Trophoblast cell (in vitro differentiated cells and primary cell): ENCODE measurements at regions not wholly inside any gene's neighbourhood (a gene's known extent, or its start where the extent isn't known, plus 50 kb on each side); places are given as distances from the start of the nearest gene placed in this dataset.

Experiments
- DNase-seq, 2 donors: peaks; one replicate each; pipeline ENCODE4 v3.0.0-alpha.2; 2016
- H2AFZ ChIP-seq: 2 replicates; pipeline ENCODE4 v1.6.1; 2013; ENCODE audit warnings: low read length, moderate library complexity, mild to moderate bottlenecking; ENCODE audit not compliant: insufficient read depth, poor library complexity
- H2AK5ac ChIP-seq: 2 replicates; pipeline ENCODE4 v1.6.1; 2013; ENCODE audit warnings: mild to moderate bottlenecking, low read length
- H2BK120ac ChIP-seq: 2 replicates; pipeline ENCODE4 v1.6.1; 2013; ENCODE audit warnings: low read length, mild to moderate bottlenecking, moderate library complexity; ENCODE audit not compliant: insufficient read depth, poor library complexity
- H2BK12ac ChIP-seq: 2 replicates; pipeline ENCODE4 v1.6.1; 2013; ENCODE audit warnings: mild to moderate bottlenecking, low read length, moderate library complexity
- H2BK5ac ChIP-seq: 2 replicates; pipeline ENCODE4 v1.6.1; 2013; ENCODE audit warnings: low read length, low read depth, moderate library complexity, mild to moderate bottlenecking; ENCODE audit not compliant: poor library complexity
- H3K14ac ChIP-seq: 2 replicates; pipeline ENCODE4 v1.6.1; 2013; ENCODE audit warnings: mild to moderate bottlenecking, low read length
- H3K18ac ChIP-seq: 2 replicates; pipeline ENCODE4 v1.6.1; 2013; ENCODE audit warnings: mild to moderate bottlenecking, low read length
- H3K23ac ChIP-seq: 2 replicates; pipeline ENCODE4 v1.6.1; 2013; ENCODE audit warnings: low read length
- H3K27ac ChIP-seq: 2 replicates; pipeline ENCODE4 v1.5.1; 2013; ENCODE audit warnings: low read depth, mild to moderate bottlenecking, inconsistent platforms, low read length, moderate library complexity
- H3K27me3 ChIP-seq: 2 replicates; pipeline ENCODE4 v1.6.1; 2013; ENCODE audit warnings: inconsistent platforms, mild to moderate bottlenecking, low read length, moderate library complexity; ENCODE audit not compliant: insufficient read depth
- H3K36me3 ChIP-seq, 2 experiments: 1 replicate in 1 of 2; 2 replicates in 1 of 2; pipeline ENCODE4 v1.6.1; 2013; ENCODE audit warnings: low read length in 2 of 2, mild to moderate bottlenecking in 2 of 2, moderate library complexity in 1 of 2; ENCODE audit not compliant: insufficient read depth in 2 of 2, control insufficient read depth in 1 of 2
- H3K4ac ChIP-seq: 2 replicates; pipeline ENCODE4 v1.6.1; 2013; ENCODE audit warnings: low read depth, mild to moderate bottlenecking, low read length, moderate library complexity
- H3K4me1 ChIP-seq, 2 experiments: 1 replicate in 1 of 2; 2 replicates in 1 of 2; pipeline ENCODE4 v1.6.1; 2013; ENCODE audit warnings: low read length in 2 of 2, mild to moderate bottlenecking in 2 of 2, moderate library complexity in 1 of 2; ENCODE audit not compliant: insufficient read depth in 2 of 2, control insufficient read depth in 1 of 2
- H3K4me2 ChIP-seq: 2 replicates; pipeline ENCODE4 v1.6.1; 2013; ENCODE audit warnings: inconsistent platforms, mild to moderate bottlenecking, low read length, moderate library complexity
- H3K4me3 ChIP-seq: 2 replicates; pipeline ENCODE4 v1.5.1; 2013; ENCODE audit warnings: mild to moderate bottlenecking, low read depth, low read length, inconsistent platforms
- H3K79me1 ChIP-seq: one replicate; pipeline ENCODE4 v1.6.1; 2013; ENCODE audit warnings: low read length
- H3K79me2 ChIP-seq: 2 replicates; pipeline ENCODE4 v1.6.1; 2013; ENCODE audit warnings: low read length, mild to moderate bottlenecking; ENCODE audit not compliant: control insufficient read depth, insufficient read depth, poor library complexity
- H3K9ac ChIP-seq: 2 replicates; pipeline ENCODE4 v1.6.1; 2013; ENCODE audit warnings: mild to moderate bottlenecking, low read length
- H3K9me3 ChIP-seq: 2 replicates; pipeline ENCODE4 v1.6.1; 2013; ENCODE audit warnings: low read depth, mild to moderate bottlenecking, control low read depth, inconsistent platforms, low read length; ENCODE audit not compliant: insufficient read depth
- H4K12ac ChIP-seq: 2 replicates; pipeline ENCODE4 v1.6.1; 2013; ENCODE audit warnings: low read depth, mild to moderate bottlenecking, low read length, moderate library complexity
- H4K8ac ChIP-seq: 2 replicates; pipeline ENCODE4 v1.6.1; 2013; ENCODE audit warnings: low read depth, mild to moderate bottlenecking, low read length, moderate library complexity
- H4K91ac ChIP-seq: one replicate; pipeline ENCODE4 v1.6.1; 2013; ENCODE audit warnings: low read depth, mild to moderate bottlenecking, low read length, moderate library complexity
- WGBS: extraction: QIAGEN DNeasy Blood & Tissue Kit; methylation state at CpG from one replicate; pipeline ENCODE4 v1.1.7; 2013; ENCODE audit warnings: missing lambda C conversion rate; ENCODE audit not compliant: insufficient read length, insufficient coverage; ENCODE audit errors: extremely low coverage; 5-methylcytosine and 5-hydroxymethylcytosine counted together

- H3K4me1 ChIP-seq: no peaks in the 10 kb centered on the region
- H4K8ac ChIP-seq: no peak overlapping the region
- peaks cover 62% of the 10 kb centered on the region for H3K9me3 ChIP-seq
- no peak overlapping the region for H3K23ac ChIP-seq
- no peak overlapping the region for H2BK5ac ChIP-seq
- no peak overlapping the region for H3K14ac ChIP-seq
- H3K4me2 ChIP-seq: no peak overlapping the region
- H3K4me3 ChIP-seq: no peak overlapping the region
- H4K12ac ChIP-seq: no peak overlapping the region
- H2AFZ ChIP-seq: no peak overlapping the region
- H3K36me3 ChIP-seq: no peaks in the 10 kb centered on the region
- H3K18ac ChIP-seq: no peak overlapping the region
- H2BK12ac ChIP-seq: no peak overlapping the region
- H3K79me1 ChIP-seq: no peaks in the 10 kb centered on the region
- no peak for DNase-seq
- no peak overlapping the region for H3K27ac ChIP-seq
- WGBS: no CpG with 5 or more reads among the region's 33 CpGs
- H3K27me3 ChIP-seq: no peaks in the 10 kb centered on the region
- no peak overlapping the region for H3K9ac ChIP-seq
- no peak overlapping the region for H2AK5ac ChIP-seq
- H3K79me2 ChIP-seq: no peaks in the 10 kb centered on the region
- H4K91ac ChIP-seq: no peak overlapping the region
- no peak overlapping the region for H2BK120ac ChIP-seq
- H3K4ac ChIP-seq: no peak overlapping the region
Observed at GRCh38 chr16:35140293-35140986, 1681.0 kb downstream of the TP53TG3F start.

GRCh38 chr16:35141303-35141702 is 1681.9 kb downstream of the TP53TG3F start:
- H3K23ac ChIP-seq: no peak overlapping the region
- no peak overlapping the region for H2BK12ac ChIP-seq
- H3K4ac ChIP-seq: no peak overlapping the region
- no CpG with 5 or more reads among the region's 18 CpGs for WGBS
- no peak overlapping the region for H3K18ac ChIP-seq
- H4K8ac ChIP-seq: no peak overlapping the region
- no peaks in the 10 kb centered on the region for H3K79me2 ChIP-seq
- H2AFZ ChIP-seq: no peak overlapping the region
- H3K36me3 ChIP-seq: no peaks in the 10 kb centered on the region
- no peak overlapping the region for H2BK120ac ChIP-seq
- H2AK5ac ChIP-seq: no peak overlapping the region
- no peak overlapping the region for H2BK5ac ChIP-seq
- no peak overlapping the region for H3K9ac ChIP-seq
- no peaks in the 10 kb centered on the region for H3K79me1 ChIP-seq
- H4K12ac ChIP-seq: no peak overlapping the region
- no peaks in the 10 kb centered on the region for H3K27me3 ChIP-seq
- no peaks in the 10 kb centered on the region for H3K4me1 ChIP-seq
- peaks cover 69% of the 10 kb centered on the region for H3K9me3 ChIP-seq
- no peak overlapping the region for H3K27ac ChIP-seq
- H4K91ac ChIP-seq: no peak overlapping the region
- H3K14ac ChIP-seq: no peak overlapping the region
- no peak overlapping the region for H3K4me3 ChIP-seq
- no peak for DNase-seq
- no peak overlapping the region for H3K4me2 ChIP-seq

- no CpG with 5 or more reads among the region's 6 CpGs for WGBS
- no peak for DNase-seq
Observed at GRCh38 chr16:35142147-35142808, 1682.9 kb downstream of the TP53TG3F start.

GRCh38 chr16:35142809-35143192 is 1683.4 kb downstream of the TP53TG3F start:
- Histone ChIP-seq H2AFZ (no peak overlapping the region), H3K9me3 (peaks cover 80% of the 10 kb centered on the region), H2BK120ac (no peak overlapping the region), H4K8ac (no peak overlapping the region), H2BK12ac (no peak overlapping the region), H3K14ac (no peak overlapping the region), H3K4me1 (no peaks in the 10 kb centered on the region), H3K23ac (no peak overlapping the region), H3K36me3 (no peaks in the 10 kb centered on the region), H2AK5ac (no peak overlapping the region), H3K79me2 (no peaks in the 10 kb centered on the region), H3K27me3 (no peaks in the 10 kb centered on the region), H4K12ac (no peak overlapping the region), H3K18ac (no peak overlapping the region), H3K4ac (no peak overlapping the region), H3K4me2 (no peak overlapping the region), H4K91ac (no peak overlapping the region), H3K4me3 (no peak overlapping the region), H3K9ac (no peak overlapping the region), H2BK5ac (no peak overlapping the region), H3K27ac (no peak overlapping the region), H3K79me1 (no peaks in the 10 kb centered on the region)
- DNase-seq: no peak
- no CpG with 5 or more reads among the region's 12 CpGs for WGBS

More at GRCh38 chr16:35142147-35142808, 1682.9 kb downstream of the TP53TG3F start:
- H3K27me3 ChIP-seq: no peaks in the 10 kb centered on the region
- no peak overlapping the region for H3K9ac ChIP-seq
- no peaks in the 10 kb centered on the region for H3K79me2 ChIP-seq
- no peak overlapping the region for H3K4me2 ChIP-seq
- H3K9me3 ChIP-seq: peaks cover 79% of the 10 kb centered on the region
- no peak overlapping the region for H3K4me3 ChIP-seq
- no peak overlapping the region for H3K27ac ChIP-seq
- H3K18ac ChIP-seq: no peak overlapping the region
- no peak overlapping the region for H3K14ac ChIP-seq
- no peak overlapping the region for H4K91ac ChIP-seq
- no peaks in the 10 kb centered on the region for H3K36me3 ChIP-seq
- no peak overlapping the region for H2AFZ ChIP-seq
- no peaks in the 10 kb centered on the region for H3K79me1 ChIP-seq
- H3K4me1 ChIP-seq: no peaks in the 10 kb centered on the region
- no peak overlapping the region for H3K4ac ChIP-seq
- no peak overlapping the region for H3K23ac ChIP-seq
- no peak overlapping the region for H2BK12ac ChIP-seq
- no peak overlapping the region for H4K8ac ChIP-seq
- no peak overlapping the region for H4K12ac ChIP-seq
- H2AK5ac ChIP-seq: no peak overlapping the region
- H2BK5ac ChIP-seq: no peak overlapping the region
- H2BK120ac ChIP-seq: no peak overlapping the region
